ENCODE measurements at regions not wholly inside any gene's neighbourhood (a gene's known extent, or its start where the extent isn't known, plus 50 kb on each side); places are given as distances from the start of the nearest gene placed in this dataset.
A peak's percentile ranks its signal among the peaks of the same experiment; 100 is the strongest.
"Not testable (repeated sequence)": the region's sequence is repeated elsewhere in the genome, so short reads cannot be mapped to it uniquely, and the experiment has no call there.

DNA sequence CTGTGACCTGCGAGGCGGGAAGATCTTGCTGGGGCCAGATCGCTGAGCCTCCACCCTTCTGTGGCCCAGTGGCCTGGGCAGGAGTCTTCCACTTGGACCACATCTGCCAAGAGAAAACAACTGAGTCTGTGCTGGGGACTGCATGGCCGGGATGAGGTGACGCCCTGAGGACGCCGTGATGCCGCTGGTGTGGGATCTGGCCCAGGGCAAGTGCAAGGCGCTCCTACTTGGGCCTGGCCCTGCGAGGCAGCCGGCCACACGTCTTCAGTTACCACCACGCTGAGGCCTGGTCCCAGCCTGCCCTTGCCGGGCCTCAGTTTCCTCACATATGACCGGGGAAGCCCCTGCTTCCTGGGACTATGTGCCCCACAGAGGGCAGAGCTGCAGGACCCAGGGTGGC lies 133.4 kb downstream of the SLC25A46 start:
- no peak for DNase-seq

DNA sequence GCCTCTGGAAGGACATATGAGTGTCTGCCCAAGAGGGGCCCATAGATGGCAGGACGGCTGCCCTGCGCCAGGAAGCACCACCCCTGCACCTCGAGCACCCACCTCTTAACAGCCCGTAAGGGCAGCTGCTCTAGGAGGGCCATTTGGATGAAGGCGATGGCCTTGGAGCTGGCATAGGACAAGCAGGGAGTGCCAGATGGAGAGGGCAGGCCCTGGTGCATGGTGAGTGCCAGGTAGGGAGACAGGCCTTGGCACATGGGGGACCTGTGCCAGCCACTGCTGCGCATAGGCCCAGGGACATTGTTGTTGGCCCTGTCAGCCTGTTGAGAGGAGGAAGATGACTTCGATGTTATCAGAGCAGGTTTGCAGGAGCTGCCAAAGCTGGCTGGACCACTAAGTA lies 134.2 kb downstream of the SLC25A46 start:
- DNase-seq: no peak

DNA sequence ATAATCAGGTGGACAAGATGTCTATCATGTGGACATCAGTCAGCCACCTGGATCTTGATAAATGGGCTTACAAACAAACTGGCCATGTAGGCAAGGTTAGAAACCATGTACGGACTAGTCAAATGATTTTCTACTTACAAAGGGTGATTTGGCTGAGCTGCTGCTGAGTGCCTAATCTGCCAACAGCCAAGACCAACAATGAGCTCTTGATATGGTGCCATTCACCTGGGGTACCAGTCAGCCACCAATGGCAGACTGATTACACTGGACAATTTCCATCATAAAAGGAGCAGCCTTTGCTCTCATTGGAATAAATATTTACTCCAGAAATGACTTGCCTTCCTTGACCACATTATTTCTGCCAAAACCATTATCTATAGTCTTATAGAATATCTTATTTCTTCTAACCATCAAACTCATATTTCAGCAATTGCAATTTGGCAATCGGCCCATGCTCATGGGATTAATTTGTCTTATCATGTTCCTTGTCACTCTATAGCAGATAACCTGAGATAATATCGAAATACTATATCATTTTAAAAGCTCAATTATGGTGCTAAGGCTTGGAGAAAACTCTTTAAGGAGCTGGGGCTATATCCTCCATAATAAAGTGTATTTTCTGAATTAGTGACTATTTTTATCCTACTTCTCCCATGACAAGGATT lies 135.1 kb downstream of the SLC25A46 start:
- no peak for DNase-seq

DNA sequence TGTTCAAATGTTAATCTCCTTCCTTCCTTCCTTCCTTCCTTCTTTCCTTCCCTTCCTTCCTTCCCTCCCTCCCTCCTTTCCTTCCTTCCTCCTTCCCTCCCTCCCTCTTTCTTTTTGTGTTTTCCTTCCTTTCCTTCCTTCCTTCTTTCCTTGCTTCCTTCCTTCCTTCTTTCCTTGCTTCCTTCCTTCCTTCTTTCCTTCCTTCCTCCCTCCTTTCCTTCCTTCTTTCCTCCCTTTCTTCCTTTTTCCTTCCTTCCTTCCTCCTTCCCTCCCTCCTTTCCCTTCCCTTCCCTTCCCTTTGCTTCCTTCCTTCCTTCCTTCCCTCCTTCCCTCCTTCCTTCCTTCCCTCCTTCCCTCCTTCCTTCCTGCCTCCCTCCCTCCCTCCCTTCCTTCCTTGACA lies 136.3 kb downstream of the SLC25A46 start:
- DNase-seq: not testable (repeated sequence)

DNA sequence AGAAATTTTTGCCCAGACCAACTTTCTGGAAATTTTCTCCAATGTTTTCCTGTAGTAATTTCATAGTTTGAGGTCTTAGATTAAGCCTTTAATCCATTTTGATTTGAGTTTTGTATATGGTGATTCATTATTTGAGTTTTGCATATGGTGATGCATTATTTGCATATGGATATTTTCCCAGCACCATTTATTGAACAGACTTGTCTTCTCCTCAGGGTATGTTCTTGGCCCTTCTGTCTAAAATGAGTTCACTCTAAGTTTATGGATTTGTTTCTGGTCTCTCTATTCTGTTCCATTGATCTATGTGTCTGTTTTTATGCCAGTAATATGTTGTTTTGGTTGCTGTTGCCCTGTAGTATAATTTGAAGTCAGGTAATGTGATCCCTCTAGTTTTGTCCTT lies 139.3 kb downstream of the SLC25A46 start:
- no peak for DNase-seq

DNA sequence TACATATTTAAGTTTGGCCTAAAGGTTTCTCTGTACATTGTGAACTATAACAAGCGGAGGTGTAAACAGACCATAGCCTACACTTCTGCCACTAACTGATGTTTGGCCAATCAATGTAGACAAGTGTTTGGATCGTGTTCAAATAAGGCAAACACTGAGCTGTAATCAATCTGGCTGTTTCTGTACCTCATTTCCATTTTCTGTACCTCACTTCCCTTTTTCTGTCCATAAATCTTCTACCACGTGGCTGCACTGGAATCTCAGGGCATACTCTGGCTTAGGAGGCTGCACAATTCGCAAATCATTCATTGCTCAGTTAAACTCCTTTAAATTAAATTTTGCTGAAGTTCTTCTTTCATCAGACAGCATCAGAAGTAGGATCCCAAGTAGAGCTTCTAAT lies 140.9 kb downstream of the SLC25A46 start:
- no peak for DNase-seq

DNA sequence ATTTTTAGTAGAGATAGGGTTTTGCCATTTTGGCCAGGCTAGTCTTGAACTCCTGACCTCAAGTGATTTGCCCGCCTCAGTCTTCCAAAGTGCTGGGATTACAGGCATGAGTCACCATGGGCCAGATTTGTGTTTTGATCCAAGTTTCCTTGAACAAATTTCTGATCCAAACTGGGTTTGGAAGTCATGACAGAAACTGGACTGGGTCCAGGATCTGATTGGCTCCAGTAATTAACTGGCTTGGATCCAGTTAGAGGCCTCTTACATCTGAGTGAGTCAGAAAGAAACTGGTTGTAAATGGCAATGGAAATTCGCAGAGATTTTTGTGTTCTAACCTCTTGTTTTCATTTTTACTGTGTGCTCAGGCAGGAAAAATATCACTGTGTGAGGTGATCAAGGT lies 141.6 kb downstream of the SLC25A46 start:
- peak; percentile 20 for DNase-seq

DNA sequence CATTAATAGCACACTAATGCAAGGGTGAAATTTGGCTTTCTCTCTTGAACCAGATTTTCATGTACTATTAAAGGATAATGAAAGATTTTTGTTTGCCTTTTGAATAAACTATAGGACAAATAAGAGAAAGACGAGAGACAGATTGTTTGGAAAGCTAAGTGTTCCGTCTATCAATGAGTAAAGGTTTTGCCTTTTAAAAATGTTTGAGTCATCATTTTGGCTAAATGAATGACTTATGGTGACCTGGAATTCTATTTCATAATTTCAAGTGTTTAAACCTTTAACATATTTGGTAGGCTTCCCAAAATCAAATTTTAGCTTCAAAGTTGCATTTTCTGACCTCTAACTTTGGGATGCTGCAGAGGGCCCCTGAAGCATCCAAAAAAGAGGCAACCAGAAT lies 145.2 kb downstream of the SLC25A46 start:
- no peak for DNase-seq

DNA sequence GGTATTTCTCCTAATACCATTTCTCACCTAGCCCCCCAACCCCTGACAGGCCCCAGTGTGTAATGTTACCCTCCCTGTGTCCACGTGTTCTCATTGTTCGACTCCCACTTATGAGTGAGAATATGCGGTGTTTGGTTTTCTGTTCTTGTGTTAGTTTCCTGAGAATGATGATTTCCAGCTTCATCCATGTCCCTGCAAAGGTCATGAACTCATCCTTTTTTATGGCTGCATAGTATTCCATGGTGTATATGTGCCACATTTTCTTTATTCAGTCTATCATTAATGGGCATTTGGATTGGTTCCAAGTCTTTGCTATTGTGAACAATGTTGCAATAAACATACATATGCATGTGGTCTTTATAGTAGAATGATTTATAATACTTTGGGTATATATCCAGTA lies 148.4 kb downstream of the SLC25A46 start:
- not testable (repeated sequence) for DNase-seq

DNA sequence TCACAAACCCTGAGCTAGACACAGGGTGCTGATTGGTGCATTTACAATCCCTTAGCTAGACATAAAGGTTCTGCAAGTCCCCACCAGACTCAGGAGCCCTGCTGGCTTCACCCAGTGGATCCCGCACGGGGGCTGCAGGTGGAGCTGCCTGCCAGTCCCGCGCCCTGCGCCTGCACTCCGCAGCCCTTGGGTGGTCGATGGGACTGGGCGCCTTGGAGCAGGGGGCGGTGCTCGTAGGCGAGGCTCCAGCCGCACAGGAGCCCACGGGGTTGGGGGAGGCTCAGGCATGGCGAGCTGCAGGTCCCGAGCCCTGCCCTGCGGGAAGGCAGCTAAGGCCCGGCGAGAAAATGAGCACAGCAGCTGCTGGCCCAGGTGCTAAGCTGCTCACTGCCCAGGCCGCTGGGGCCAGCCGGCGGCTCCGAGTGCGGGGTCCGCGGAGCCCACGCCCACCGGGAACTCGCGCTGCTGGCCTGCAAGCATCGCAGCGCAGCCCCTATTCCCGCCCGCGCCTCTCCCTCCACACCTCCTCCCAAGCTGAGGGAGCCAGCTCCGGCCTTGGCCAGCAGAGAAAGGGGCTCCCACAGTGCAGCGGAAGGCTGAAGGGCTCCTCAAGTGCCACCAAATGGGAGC lies 155.2 kb downstream of the SLC25A46 start:
- not testable (repeated sequence) for DNase-seq

DNA sequence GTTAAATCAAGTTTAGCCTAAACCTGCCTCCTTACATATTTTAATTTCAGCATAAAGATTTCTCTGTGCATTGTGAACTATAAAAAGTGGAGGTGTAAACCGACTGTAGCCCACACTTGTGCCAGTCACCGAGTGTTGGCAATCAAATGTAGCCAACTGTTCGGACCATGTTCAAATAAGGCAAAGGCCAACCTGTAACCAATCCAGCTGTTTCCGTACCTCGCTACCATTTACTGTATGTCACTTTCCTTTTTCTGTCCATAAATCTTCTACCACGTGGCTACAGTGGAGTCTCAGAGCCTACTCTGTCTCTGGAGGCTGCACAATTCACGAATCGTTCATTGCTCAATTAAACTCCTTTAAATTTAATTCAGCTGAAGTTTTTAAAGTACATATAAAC lies 156.0 kb downstream of the SLC25A46 start:
- no peak for DNase-seq

DNA sequence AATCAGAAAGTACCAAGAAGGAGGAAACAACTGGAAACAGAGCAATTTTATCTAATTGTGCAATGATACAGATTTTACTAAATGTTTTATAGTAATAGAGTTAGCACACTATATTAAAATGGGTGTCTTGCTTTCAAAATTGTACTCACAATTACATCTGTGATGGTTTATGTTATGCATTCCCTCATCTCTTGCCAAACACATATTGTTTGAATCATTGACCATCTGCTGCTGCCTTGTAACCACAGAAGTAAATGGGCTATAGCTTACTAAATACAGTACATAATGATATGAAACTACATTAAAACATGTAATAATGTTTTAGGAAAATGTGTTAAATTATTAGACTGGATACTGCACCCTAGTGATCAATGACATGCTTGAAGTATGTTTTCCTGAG lies 158.1 kb downstream of the SLC25A46 start:
- DNase-seq: no peak

DNA sequence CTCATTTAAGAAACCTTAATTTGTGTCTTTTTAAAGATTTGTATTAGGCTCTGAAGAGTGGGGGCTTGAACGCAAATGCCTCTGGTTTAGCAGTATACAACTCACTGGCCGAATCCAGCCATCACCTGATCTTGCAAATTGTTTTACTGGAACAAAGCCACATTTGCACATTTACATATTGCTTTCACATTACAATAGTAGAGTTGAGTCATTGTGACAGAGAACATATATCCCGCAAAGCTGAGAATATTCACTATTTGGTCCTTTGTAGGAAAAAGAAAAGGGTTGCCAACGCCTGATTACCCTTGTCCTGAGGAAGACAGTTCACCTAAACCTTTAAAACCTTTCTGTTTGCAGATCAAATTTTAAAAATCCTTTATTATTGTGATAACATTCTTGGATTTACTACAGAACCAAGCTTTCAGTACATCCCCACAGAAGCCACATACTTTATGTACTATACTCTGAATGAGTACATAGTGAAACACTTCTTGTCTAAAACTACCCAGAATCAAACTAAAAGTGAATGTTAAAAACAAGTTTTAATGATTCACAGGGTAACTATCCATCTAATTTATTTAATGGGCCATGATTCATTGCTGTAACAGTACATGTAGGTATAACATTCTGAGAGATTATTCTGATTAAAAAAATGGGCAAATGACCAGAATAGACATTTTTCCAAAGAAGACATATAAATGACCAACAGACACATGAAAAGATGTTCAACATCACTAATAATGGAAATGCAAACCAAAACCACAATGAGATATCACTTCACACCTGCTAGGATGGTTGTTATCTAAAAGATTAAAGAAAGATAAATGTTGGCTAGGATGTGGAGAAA lies 161.0 kb downstream of the SLC25A46 start:
- no peak for DNase-seq

DNA sequence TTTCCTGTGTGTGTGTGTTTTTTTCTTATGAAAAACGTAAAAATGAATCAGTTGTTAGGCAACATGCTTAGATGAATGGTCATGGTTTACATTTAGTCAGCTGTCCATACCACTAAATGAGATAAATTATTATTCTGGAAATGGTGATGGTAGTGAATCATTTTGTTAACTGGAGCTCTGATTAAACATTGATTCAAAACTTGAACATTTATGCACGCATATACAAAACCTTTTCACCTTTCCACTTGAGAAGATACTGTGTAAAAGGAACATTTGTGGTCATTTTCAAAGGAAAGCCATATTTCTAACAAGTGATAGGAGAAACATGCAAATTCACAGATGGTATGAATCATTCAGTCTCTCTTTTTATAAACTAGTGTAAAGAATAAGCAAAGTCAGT lies 162.0 kb downstream of the SLC25A46 start:
- no peak for DNase-seq

DNA sequence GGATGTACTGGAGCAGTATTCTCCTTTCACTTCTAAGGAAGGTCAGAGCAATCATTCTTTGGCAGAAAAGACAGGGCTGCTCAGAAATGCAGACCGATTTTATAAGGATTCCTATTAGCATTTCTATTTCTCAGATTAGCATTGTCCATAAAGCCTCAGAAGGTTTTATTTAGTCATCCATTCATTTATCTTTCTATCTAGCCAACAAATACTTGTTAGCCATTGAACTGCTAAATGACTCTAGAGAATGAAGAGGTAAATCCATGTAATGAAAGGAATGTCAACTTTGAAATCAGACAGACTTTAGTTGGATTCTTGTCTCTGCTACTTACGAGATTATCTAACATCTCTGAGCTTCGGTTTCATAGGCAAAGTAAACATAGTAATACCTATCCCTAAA lies 165.2 kb downstream of the SLC25A46 start:
- no peak for DNase-seq

DNA sequence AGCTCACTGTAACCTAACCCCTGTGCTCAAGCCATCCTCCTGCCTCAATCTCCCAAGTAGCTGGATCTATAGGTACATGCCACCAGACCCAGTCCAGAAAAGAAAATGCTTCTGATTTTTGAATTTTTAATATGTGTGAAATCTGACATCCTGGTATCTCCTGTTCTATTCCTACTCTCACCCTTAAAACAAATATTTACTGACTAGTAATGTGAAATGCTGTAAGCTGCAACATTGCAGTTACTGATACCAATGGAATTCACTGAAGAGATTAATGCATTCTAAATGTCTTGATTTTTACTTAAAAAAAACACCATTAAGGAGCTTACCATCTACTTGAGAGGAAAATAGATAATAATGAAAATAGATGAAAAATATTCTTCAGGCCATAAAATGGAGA lies 162.7 kb upstream of the TSLP start:
- DNase-seq: no peak

DNA sequence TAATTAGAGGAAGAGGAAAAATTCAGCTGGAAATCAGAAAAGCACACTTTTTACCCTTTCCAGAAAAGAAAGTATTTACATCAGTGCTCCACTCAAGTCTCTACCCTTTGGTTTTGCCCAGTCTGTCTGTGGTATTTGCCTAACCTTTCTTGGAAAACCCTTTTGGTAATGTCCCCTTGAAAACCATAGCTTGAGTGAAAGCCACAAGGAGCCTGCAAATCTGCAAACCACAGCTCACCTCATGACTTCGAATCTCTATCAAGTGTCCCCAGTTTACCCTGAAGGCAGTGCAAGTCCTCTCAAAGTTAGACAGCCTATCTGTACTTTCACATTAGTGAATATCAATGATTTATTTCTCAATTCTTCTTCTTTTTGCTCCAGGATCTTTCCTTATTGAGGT lies 162.1 kb upstream of the TSLP start:
- no peak for DNase-seq

DNA sequence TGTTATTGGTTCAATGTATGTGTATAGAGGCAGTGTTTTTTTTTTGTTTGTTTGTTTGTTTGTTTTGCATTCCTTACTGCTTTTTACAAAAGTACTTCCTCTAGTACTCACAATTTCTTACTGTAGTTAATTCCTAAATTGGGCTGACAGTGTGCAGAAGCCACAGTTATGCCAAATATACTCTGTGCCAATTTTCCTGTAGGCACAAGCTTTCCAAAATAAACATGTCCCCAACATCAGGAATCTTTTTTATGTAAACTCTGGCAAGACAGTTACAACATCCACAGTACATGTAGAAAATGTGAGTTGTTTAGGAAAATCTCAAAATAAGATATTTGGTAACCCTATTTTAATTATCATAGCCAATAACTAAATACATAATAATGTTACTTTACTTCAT lies 161.6 kb upstream of the TSLP start:
- DNase-seq: no peak

DNA sequence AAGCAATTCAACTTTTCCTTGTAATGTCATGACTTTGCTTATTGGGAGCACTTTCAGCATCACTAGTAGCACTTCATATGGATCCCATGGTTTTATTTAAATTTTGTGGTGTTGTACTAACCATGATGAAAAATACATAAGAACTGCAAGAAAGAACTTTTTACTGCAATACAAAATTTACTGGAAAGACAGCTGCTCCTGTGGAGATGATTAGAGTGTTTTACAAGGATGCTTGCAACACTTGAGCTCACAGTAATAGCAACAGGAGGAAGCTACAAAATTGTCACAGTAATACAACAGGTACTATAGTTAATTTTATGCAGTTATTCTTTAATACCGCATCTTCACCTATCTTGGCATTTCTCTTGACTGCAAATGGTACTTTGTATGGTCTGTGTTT lies 158.3 kb upstream of the TSLP start:
- DNase-seq: no peak

DNA sequence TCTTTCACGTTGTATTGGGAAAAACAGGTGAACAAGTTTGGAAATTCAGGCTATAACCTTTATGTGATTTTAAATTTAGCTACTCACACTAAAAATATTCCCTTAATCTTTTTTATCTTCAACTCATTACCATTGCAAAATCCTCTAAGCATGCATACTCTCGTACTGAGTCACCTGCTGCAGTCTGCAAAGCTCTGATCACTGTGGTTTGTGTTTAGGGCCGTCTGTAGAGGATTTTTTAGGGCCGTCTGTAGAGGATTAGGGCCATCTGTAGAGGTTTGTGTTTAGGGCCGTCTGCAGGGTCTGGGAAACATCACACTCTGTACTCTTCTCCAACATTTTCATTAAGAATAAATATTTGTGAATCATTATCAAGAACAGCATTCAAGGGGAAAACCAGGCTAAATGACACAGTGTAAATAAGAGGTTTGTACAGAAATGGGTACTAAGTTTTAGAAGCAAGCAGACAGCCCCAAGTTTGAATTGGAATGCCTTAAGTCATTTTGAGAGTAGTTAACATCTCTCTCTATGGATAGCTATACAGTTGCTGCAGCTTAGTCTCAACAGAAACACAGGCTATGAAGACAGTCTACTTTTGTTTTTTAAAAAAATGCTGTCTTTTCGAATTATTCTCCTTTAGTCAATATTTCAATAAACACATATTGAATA lies 155.0 kb upstream of the TSLP start:
- no peak for DNase-seq

DNA sequence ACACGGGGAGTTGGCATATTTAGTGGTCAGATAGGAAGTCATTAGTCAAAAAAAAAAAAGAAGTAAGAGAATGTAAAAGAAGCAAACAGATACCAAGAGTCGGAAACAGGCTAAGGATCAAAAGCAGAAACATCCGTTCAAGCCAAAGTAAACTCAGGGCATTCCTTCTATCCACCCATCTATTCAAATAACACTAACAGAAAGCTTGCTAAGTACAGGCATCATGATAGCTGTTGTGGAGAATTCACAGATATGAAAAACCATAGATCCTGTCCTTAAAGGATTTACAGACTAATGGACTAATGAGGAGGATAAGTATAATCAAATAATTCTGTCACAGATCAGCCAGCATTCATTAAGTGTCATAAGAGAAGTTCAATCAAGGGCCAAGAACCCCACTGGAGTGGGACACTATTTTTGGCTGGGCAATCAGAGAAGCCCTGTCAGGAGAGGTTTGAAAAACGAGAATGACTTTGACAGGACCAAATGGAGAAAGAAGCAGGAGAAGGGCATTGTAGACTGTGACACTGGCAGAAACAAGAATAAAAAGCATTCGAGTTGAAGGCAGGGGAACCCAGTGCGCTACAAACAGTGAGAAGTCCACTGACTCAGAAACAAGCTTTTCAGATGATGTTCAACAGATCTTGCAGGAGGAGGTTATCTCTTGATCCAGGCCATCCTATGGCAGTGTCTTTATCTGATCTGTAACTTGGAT lies 154.2 kb upstream of the TSLP start:
- no peak for DNase-seq

DNA sequence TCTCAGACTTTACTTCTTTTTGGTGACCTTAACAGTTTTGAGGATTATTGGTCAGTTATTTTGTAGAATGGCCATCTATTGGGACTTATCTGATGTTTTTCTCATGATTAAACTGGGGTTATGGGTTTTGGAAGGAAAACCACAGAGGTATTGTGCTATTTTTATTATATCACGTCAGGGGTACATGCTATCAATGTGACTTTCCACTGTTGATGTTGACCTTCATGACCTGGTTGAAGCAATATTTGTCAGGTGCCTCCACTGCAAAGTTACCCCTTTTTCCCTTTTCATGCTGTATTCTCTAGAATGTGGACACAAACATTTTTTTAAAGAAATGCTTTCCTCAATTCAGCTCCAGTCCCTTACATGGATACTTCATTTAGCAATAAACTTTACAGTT lies 152.8 kb upstream of the TSLP start:
- no peak for DNase-seq

DNA sequence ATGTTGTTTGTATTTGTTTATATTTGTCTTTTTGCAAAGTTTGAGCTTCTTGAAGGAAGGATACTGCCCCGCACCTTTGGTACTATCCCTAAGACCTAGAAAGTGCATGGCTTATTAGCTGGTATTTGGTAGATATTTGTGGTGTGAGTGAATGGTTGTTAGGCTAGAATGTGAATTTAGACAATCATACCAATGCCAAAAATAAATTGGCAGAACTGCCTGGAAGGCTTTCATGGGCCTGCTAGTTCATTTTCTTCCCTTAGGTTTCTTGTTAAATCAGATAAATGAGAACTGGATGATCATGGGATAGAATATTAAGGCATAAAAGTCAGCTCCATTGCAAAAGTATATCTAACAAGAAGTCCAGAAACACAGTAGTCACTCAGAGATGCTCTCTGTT lies 147.5 kb upstream of the TSLP start:
- no peak for DNase-seq
